Lower lobe of right lung (tissue), 2 donors: ENCODE measurements at regions not wholly inside any gene's neighbourhood (a gene's known extent, or its start where the extent isn't known, plus 50 kb on each side); places are given as distances from the start of the nearest gene placed in this dataset.

Experiments used
- ATAC-seq, 2 donors: fragments of 200-7000 bp; cut with Tn5 transposase; one replicate each; pipeline ENCODE4 v1.9.1; 2020 to 2022; ENCODE audit warnings: mild to moderate bottlenecking in 2 of 2, moderate library complexity in 2 of 2
- DNase-seq: peaks from one replicate; pipeline ENCODE4 v3.0.0-alpha.2; 2020
- H3K27ac ChIP-seq: fragments of 200-600 bp; one replicate; pipeline ENCODE4 v1.8.0; 2022
- H3K27me3 ChIP-seq: fragments of 200-600 bp; one replicate; pipeline ENCODE4 v1.8.0; 2022; ENCODE audit warnings: low read depth
- H3K36me3 ChIP-seq: fragments of 200-600 bp; one replicate; pipeline ENCODE4 v1.8.0; 2022; ENCODE audit warnings: mild to moderate bottlenecking
- H3K4me1 ChIP-seq: fragments of 200-600 bp; one replicate; pipeline ENCODE4 v1.8.0; 2022
- H3K4me3 ChIP-seq: fragments of 200-600 bp; one replicate; pipeline ENCODE4 v1.8.0; 2022; ENCODE audit warnings: mild to moderate bottlenecking
- H3K9me3 ChIP-seq: fragments of 200-600 bp; one replicate; pipeline ENCODE4 v1.8.0; 2022
- intact Hi-C: fragments of 100-400 bp; cut with DNase I; formaldehyde crosslinking; loops from one replicate; pipeline ENCODE4 v1.11.0; 2022
- TF ChIP-seq, protein P1 (sequence below): fragments of 200-600 bp; IDR thresholded peaks from one replicate; pipeline ENCODE4 v1.8.0; 2022; ENCODE audit warnings: antibody characterized with exemption, mild to moderate bottlenecking
- donor health status: DM: no; HTN: yes; CAD: no; lungs with severe emphysema.

DNA sequence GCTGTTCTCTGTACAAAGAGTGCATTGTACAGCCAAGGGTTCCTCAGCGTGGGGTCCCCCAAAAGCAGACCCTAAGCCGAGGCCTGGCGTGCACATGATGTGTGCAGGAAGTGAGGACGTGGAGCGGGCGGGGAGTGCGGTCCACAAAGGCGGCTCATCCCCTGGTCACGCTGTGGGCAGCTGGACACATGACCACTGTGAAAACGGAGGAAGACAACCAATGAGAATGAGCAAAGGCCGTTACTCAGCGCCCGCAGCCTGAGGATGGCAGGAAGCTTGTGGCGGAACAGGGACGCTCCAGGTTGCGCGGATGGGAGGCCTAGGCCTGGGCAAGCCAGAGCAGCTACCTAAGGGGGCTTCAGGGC lies 1263.7 kb downstream of the BRD1 start:
- H3K9me3 ChIP-seq, result no peaks in the 10 kb centered on the region
- TF ChIP-seq, protein P1, sequence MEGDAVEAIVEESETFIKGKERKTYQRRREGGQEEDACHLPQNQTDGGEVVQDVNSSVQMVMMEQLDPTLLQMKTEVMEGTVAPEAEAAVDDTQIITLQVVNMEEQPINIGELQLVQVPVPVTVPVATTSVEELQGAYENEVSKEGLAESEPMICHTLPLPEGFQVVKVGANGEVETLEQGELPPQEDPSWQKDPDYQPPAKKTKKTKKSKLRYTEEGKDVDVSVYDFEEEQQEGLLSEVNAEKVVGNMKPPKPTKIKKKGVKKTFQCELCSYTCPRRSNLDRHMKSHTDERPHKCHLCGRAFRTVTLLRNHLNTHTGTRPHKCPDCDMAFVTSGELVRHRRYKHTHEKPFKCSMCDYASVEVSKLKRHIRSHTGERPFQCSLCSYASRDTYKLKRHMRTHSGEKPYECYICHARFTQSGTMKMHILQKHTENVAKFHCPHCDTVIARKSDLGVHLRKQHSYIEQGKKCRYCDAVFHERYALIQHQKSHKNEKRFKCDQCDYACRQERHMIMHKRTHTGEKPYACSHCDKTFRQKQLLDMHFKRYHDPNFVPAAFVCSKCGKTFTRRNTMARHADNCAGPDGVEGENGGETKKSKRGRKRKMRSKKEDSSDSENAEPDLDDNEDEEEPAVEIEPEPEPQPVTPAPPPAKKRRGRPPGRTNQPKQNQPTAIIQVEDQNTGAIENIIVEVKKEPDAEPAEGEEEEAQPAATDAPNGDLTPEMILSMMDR, result no peak
- peak; percentile 28 for DNase-seq
- peaks cover 5% of the 10 kb centered on the region for H3K4me1 ChIP-seq
- intact Hi-C loops, result no loop called here
- H3K36me3 ChIP-seq, result no peaks in the 10 kb centered on the region
- no peak overlapping the region for H3K4me3 ChIP-seq
- ATAC-seq, result no peak
- H3K27ac ChIP-seq, result no peak overlapping the region
- peaks cover 15% of the 10 kb centered on the region for H3K27me3 ChIP-seq

DNA sequence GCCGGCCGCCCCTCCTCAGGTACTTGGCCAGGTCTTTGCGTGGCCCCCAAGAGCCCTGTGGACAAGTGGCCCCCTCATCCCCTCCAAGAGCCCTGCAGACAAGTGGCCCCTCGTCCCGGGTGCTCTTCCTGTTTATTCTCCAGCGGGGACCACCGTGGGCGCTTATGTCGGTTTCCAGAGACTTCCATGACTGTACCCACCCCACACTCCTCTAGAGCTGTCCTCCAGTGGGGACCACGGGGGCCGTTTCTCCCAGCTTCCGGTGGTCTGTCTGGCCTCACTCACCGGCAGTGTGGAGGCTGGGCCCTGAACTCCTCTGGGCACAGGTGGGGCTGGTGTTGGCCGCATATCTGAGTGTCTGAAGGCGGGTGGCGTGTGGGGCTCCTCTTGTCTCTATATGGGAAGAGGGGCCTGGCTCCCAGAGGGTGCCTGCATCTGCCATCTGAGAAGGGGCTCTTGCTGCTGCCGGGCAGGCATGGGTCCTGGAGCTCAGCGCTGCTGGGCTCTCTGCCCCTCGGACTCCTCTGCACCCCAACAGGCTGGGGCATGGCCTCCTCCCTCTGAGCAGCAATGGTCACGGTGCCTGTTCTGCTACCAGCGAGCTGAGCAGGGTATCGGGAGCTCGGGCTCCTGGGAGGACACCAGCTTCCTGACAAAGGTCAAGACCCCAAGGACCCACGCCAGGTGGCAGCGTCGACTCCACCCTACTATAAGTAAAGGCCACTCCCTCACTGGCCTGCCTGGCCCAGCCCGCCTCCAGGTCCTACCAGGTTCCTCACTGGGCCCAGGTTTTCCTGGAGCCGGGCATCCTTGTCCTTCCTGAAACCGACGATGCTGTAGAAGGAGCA lies 1264.3 kb downstream of the BRD1 start:
- peaks cover 9% of the 10 kb centered on the region for H3K27me3 ChIP-seq
- peaks cover 5% of the 10 kb centered on the region for H3K4me1 ChIP-seq
- no peak for ATAC-seq
- no peak overlapping the region for H3K27ac ChIP-seq
- H3K36me3 ChIP-seq, result no peaks in the 10 kb centered on the region
- DNase-seq, result peak; percentile 44
- H3K4me3 ChIP-seq, result no peak overlapping the region
- TF ChIP-seq, protein P1, result no peak
- intact Hi-C loops, result no loop called here
- no peaks in the 10 kb centered on the region for H3K9me3 ChIP-seq

DNA sequence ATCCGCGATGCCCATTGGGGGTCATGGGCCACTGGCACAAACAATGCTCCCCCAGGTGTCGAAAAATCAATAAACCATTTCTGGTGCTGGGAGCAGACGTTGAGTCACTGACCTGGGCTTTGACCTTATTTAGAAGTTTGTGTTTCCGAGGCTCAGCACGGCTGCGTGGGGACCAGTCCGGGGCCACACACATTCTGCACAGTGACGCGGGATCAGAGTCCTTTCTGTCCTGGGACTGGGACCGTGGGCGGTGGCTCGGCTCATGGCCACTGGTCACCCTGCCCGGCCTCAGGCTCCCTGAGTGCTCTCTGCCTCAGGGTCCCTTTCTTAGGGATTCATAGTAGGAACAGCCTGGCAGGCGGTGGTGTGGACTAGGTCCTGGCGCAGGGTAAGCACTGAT lies 1266.0 kb downstream of the BRD1 start:
- H3K9me3 ChIP-seq, result no peaks in the 10 kb centered on the region
- intact Hi-C loops, result no loop called here
- DNase-seq, result peak; percentile 24
- TF ChIP-seq, protein P1, result no peak
- peaks cover under 1% of the 10 kb centered on the region for H3K4me1 ChIP-seq
- H3K27me3 ChIP-seq, result no peaks in the 10 kb centered on the region
- no peak overlapping the region for H3K4me3 ChIP-seq
- ATAC-seq, result no peak
- H3K27ac ChIP-seq, result no peak overlapping the region
- no peaks in the 10 kb centered on the region for H3K36me3 ChIP-seq

DNA sequence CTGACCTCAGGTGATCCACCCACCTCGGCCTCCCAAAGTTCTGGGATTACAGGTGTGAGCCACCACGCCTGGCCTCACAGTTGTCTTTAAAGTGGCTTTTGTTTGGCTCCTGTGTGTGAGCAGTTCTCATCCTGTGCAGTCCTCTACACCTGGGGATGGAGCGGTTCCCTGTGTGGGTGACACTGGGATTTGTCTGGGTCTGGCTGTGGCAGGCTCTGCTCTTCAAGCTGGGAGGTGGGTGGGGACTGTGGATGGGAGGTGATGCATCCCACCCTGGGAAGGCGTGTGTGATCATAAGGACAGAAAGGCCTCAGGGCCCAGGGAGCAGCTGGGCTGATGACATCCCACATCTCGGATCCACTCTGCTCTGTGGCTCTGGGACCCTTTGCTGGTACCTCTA lies 1266.8 kb downstream of the BRD1 start:
- no peak for ATAC-seq
- intact Hi-C loops, result no loop called here
- Histone ChIP-seq H3K27ac (no peak overlapping the region), H3K36me3 (no peaks in the 10 kb centered on the region), H3K9me3 (no peaks in the 10 kb centered on the region), H3K4me3 (no peak overlapping the region), H3K4me1 (no peaks in the 10 kb centered on the region), H3K27me3 (no peaks in the 10 kb centered on the region)
- TF ChIP-seq, protein P1, result no peak
- peak; percentile 12 for DNase-seq

DNA sequence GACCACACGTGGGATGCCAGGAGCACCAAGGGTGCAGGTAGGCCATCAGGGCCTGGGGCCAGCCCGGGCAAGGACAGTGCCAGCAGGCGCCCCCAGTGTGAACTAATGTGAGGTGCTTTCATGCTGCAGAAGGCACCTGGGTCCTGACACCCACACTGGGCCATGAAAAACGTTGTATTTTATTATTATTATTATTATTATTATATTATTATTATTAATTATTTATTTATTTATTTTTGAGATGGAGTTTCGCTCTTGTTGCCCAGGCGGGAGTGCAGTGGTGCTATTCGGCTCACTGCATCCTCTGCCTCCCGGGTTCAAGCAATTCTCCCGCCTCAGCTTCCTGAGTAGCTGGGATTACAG lies 1267.3 kb downstream of the BRD1 start:
- no peak for ATAC-seq
- TF ChIP-seq, protein P1, result no peak
- Histone ChIP-seq H3K4me1 (no peaks in the 10 kb centered on the region), H3K27me3 (no peaks in the 10 kb centered on the region), H3K36me3 (no peaks in the 10 kb centered on the region), H3K4me3 (no peak overlapping the region), H3K27ac (no peak overlapping the region), H3K9me3 (no peaks in the 10 kb centered on the region)
- DNase-seq, result peak; percentile 25
- intact Hi-C loops, result no loop called here
